Stomach (tissue), 8 donors: ENCODE measurements at regions not wholly inside any gene's neighbourhood (a gene's known extent, or its start where the extent isn't known, plus 50 kb on each side); places are given as distances from the start of the nearest gene placed in this dataset.
A peak's percentile ranks its signal among the peaks of the same experiment; 100 is the strongest.

Experiments used
- DNase-seq, 2 donors: peaks; one replicate each; pipeline versions ENCODE4 v3.0.0 to v3.0.0-alpha.2; 2013 to 2019
- H3K27ac ChIP-seq, 5 donors: fragments of 200-600 bp in 4 of 5; sonication (generic) in 4 of 5; one replicate each; pipeline ENCODE4 v1.5.1; 2013 to 2019; ENCODE audit warnings: mild to moderate bottlenecking in 1 of 5, moderate library complexity in 1 of 5
- H3K27me3 ChIP-seq, 3 donors: fragments of 200-600 bp; sonication (generic); one replicate each; pipeline ENCODE4 v1.5.1; 2017 to 2019; ENCODE audit warnings: mixed run types in 1 of 3
- H3K36me3 ChIP-seq, 4 donors: fragments of 200-600 bp; sonication (generic); 1 replicate in 3 of 4; 2 replicates in 1 of 4; pipeline ENCODE4 v1.5.1; 2016 to 2019
- H3K4me1 ChIP-seq, 4 donors: fragments of 200-600 bp; sonication (generic); one replicate each; pipeline ENCODE4 v1.5.1; 2016 to 2019
- H3K4me3 ChIP-seq, 4 donors: fragments of 200-600 bp; sonication (generic) in 3 of 4; one replicate each; pipeline ENCODE4 v1.5.1; 2016 to 2019; ENCODE audit warnings: mild to moderate bottlenecking in 1 of 4
- H3K9me3 ChIP-seq, 4 donors: fragments of 200-600 bp; sonication (generic); one replicate each; pipeline ENCODE4 v1.5.1; 2016 to 2019
- CTCF ChIP-seq, 7 experiments: fragments of 450-650 bp in 4 of 7; fragments of 200-600 bp in 3 of 7; sonication (generic) in 3 of 7; IDR thresholded peaks; one replicate each; pipeline ENCODE4 v1.5.1; 2016 to 2019; ENCODE audit warnings: antibody characterized with exemption in 7 of 7, control low read depth in 2 of 7, mild to moderate bottlenecking in 1 of 7
- EP300 ChIP-seq: sonication (generic); formaldehyde crosslinking; IDR thresholded peaks from one replicate; pipeline ENCODE4 v1.6.1; 2017; ENCODE audit warnings: antibody characterized with exemption
- POLR2A ChIP-seq, 4 donors: fragments of 450-650 bp; IDR thresholded peaks; one replicate each; pipeline ENCODE4 v1.6.1; 2016; ENCODE audit warnings: antibody characterized with exemption in 4 of 4, control low read depth in 2 of 4, mild to moderate bottlenecking in 1 of 4, moderate library complexity in 1 of 4
- POLR2AphosphoS5 ChIP-seq, 3 donors: sonication (generic); formaldehyde crosslinking; IDR thresholded peaks; one replicate each; pipeline ENCODE4 v1.6.1; 2016; ENCODE audit warnings: antibody characterized with exemption in 3 of 3
- WGBS, 5 donors: extraction: QIAGEN DNeasy Blood & Tissue Kit in 3 of 5; methylation state at CpG; one replicate each; pipeline versions ENCODE4 v1.1.5 to v1.1.7; 2013 to 2018; 5-methylcytosine and 5-hydroxymethylcytosine counted together
- intact Hi-C: fragments of 100-400 bp; cut with DNase I; formaldehyde crosslinking; loops from one replicate; pipeline ENCODE4 v1.15.1; 2023; ENCODE audit warnings: low total_unique reads
- donor health status: healthy with polysubstance abuse.
- donor health status: Bipolar disorder and iron deficiency.
- donor health status: healthy.

GRCh38 chr14:101695659-101696058 lies 65.8 kb upstream of the PPP2R5C start:
- TF ChIP-seq POLR2AphosphoS5 (IDR thresholded peaks at IDR 0.05) = no peak
- TF ChIP-seq POLR2A (IDR thresholded peaks at IDR 0.05) = no peak
- no peak for TF ChIP-seq EP300
- no peak for TF ChIP-seq CTCF (IDR thresholded peaks at IDR 0.05)
- WGBS, 5 donors = 22 to 49% (median 40%) methylated on average over 1 of the region's 1 CpG
- DNase-seq = no peak

GRCh38 chr14:101704140-101704539 lies 57.4 kb upstream of the PPP2R5C start:
- Histone ChIP-seq H3K9me3 (no peaks in the 10 kb centered on the region), H3K36me3 (no peaks in the 10 kb centered on the region), H3K4me1 (peaks cover 17 to 29% (median 26%) of the 10 kb centered on the region in 4 donors), H3K27me3 (peaks cover 0 to 23% (median 7%) of the 10 kb centered on the region in 3 donors), H3K27ac (no peak overlapping the region), H3K4me3 (no peak overlapping the region)
- WGBS, 5 donors = 43 to 72% (median 64%) methylated on average over 3 of the region's 3 CpGs
- DNase-seq = no peak
- TF ChIP-seq POLR2AphosphoS5 (IDR thresholded peaks at IDR 0.05) (no peak), CTCF (IDR thresholded peaks at IDR 0.05) (no peak), EP300 (no peak), POLR2A (IDR thresholded peaks at IDR 0.05) (no peak)
- intact Hi-C loops = no loop called here

More at GRCh38 chr14:101695659-101696058, 65.8 kb upstream of the PPP2R5C start:
- H3K9me3 ChIP-seq = peaks cover 0 to 20% (median 2%) of the 10 kb centered on the region in 4 donors
- intact Hi-C loops = no loop called here
- no peaks in the 10 kb centered on the region for H3K36me3 ChIP-seq
- H3K27me3 ChIP-seq = peaks cover 0 to 6% (median 0%) of the 10 kb centered on the region in 3 donors
- H3K4me1 ChIP-seq = no peaks in the 10 kb centered on the region
- no peak overlapping the region for H3K4me3 ChIP-seq
- no peak overlapping the region for H3K27ac ChIP-seq

GRCh38 chr14:101705733-101706508 lies 55.6 kb upstream of the PPP2R5C start:
- DNase-seq = peak; percentile 57 to 90
- no peaks in the 10 kb centered on the region for H3K36me3 ChIP-seq
- H3K9me3 ChIP-seq = no peaks in the 10 kb centered on the region
- no peak for TF ChIP-seq CTCF (IDR thresholded peaks at IDR 0.05)
- peak in 1 of 3 donors; percentile 50 for TF ChIP-seq POLR2AphosphoS5 (IDR thresholded peaks at IDR 0.05)
- TF ChIP-seq EP300 = no peak
- TF ChIP-seq POLR2A (IDR thresholded peaks at IDR 0.05) = no peak
- H3K27ac ChIP-seq = peak overlapping the region; percentile 43 to 77 (median 72)
- peaks cover 17 to 29% (median 26%) of the 10 kb centered on the region in 4 donors for H3K4me1 ChIP-seq
- H3K4me3 ChIP-seq = peak overlapping the region; percentile 33 to 50 (median 42)
- peaks cover 0 to 26% (median 7%) of the 10 kb centered on the region in 3 donors for H3K27me3 ChIP-seq
- intact Hi-C loops = no loop called here
- WGBS, 5 donors = 8 to 24% (median 16%) methylated on average over 25 to 73 of the region's 73 CpGs

- no peak for TF ChIP-seq POLR2A (IDR thresholded peaks at IDR 0.05)
- TF ChIP-seq POLR2AphosphoS5 (IDR thresholded peaks at IDR 0.05) = no peak
- TF ChIP-seq CTCF (IDR thresholded peaks at IDR 0.05) = no peak
- no peak for TF ChIP-seq EP300
- Histone ChIP-seq H3K4me1 (peaks cover 17 to 29% (median 26%) of the 10 kb centered on the region in 4 donors), H3K36me3 (no peaks in the 10 kb centered on the region), H3K9me3 (no peaks in the 10 kb centered on the region), H3K27me3 (peaks cover 0 to 26% (median 7%) of the 10 kb centered on the region in 3 donors), H3K4me3 (peak overlapping the region in 1 of 4 donors; percentile 50), H3K27ac (peak overlapping the region; percentile 6 to 77 (median 72))
- 86 to 90% (median 88%) methylated on average over 11 to 16 of the region's 16 CpGs for WGBS, 5 donors
- DNase-seq = no peak
- intact Hi-C loops = no loop called here
These were observed 54.9 kb upstream of the PPP2R5C start for GRCh38 chr14:101706509-101707067.
